Panc1 (cell line): ENCODE measurements at regions not wholly inside any gene's neighbourhood (a gene's known extent, or its start where the extent isn't known, plus 50 kb on each side); places are given as distances from the start of the nearest gene placed in this dataset.

Experiments used
- ATAC-seq: fragments of 200-7000 bp; cut with Tn5 transposase; 2 replicates; pipeline ENCODE4 v1.9.1; 2020; ENCODE audit warnings: mild to moderate bottlenecking, moderate library complexity
- BruUV-seq: library from RNA; stranded (reverse); fragments of 400-500 nt; replicated peaks from 2 replicates; lab custom pipeline; 2021; lab: Mats Ljungman, UMichigan
- CTCF ChIA-PET: fragments of 300-600 bp; sonication (Branson Sonifier 250); formaldehyde crosslinking; loops from one replicate; lab custom pipeline; 2022; ENCODE audit warnings: antibody characterized with exemption; lab: Charles Lee
- POLR2A ChIA-PET: fragments of 300-600 bp; sonication (Branson Sonifier 250); formaldehyde crosslinking; loops from one replicate; lab custom pipeline; 2022; ENCODE audit warnings: antibody characterized with exemption; lab: Charles Lee
- DNase-seq: peaks from one replicate; pipeline ENCODE4 v3.0.0-alpha.2; 2010; ENCODE audit warnings: low read depth, low spot score
- H3K27ac ChIP-seq: 2 replicates; pipeline ENCODE4 v1.5.1; 2011; ENCODE audit warnings: mild to moderate bottlenecking, low read length, inconsistent platforms
- H3K27me3 ChIP-seq: fragments of 200-500 bp; sonication (Bioruptor generic); 2 replicates; pipeline ENCODE4 v1.6.0; 2014; ENCODE audit warnings: low read length, inconsistent platforms; ENCODE audit not compliant: control insufficient read depth, insufficient read depth
- H3K36me3 ChIP-seq: fragments of 200-500 bp; sonication (Bioruptor generic); 2 replicates; pipeline ENCODE4 v1.5.1; 2014; ENCODE audit warnings: inconsistent platforms, mild to moderate bottlenecking, low read length, moderate library complexity; ENCODE audit not compliant: control insufficient read depth, insufficient read depth
- H3K4me1 ChIP-seq: 2 replicates; pipeline ENCODE4 v1.5.1; 2011; ENCODE audit warnings: inconsistent platforms, mild to moderate bottlenecking, low read length, moderate library complexity; ENCODE audit not compliant: control insufficient read depth, insufficient read depth
- H3K4me3 ChIP-seq, 2 experiments: 2 replicates each; pipeline ENCODE4 v1.5.1; 2011 to 2012; ENCODE audit warnings: low read depth in 2 of 2, low read length in 2 of 2, mild to moderate bottlenecking in 2 of 2, inconsistent platforms in 1 of 2, moderate library complexity in 1 of 2
- H3K9me3 ChIP-seq: fragments of 200-500 bp; sonication (Bioruptor generic); 2 replicates; pipeline ENCODE4 v1.5.1; 2014; ENCODE audit warnings: low read depth, mild to moderate bottlenecking, inconsistent platforms, low read length, moderate library complexity; ENCODE audit not compliant: control insufficient read depth, insufficient read depth
- CTCF ChIP-seq: fragments of 450-650 bp; IDR thresholded peaks from 2 replicates; pipeline ENCODE4 v1.5.1; 2017; ENCODE audit warnings: mild to moderate bottlenecking
- POLR2AphosphoS5 ChIP-seq: IDR thresholded peaks from 2 replicates; pipeline ENCODE4 v1.6.1; 2012; ENCODE audit warnings: mild to moderate bottlenecking, low read depth, low read length, moderate library complexity
- REST ChIP-seq, 2 experiments: IDR thresholded peaks; 2 replicates each; pipeline ENCODE4 v1.6.1; 2011 to 2012; ENCODE audit warnings: low read depth in 2 of 2, control low read depth in 1 of 2, low read length in 1 of 2, mild to moderate bottlenecking in 1 of 2, moderate library complexity in 1 of 2; ENCODE audit not compliant: insufficient read depth in 1 of 2
- SIN3A ChIP-seq: IDR thresholded peaks from 2 replicates; pipeline ENCODE4 v1.6.1; 2012; ENCODE audit warnings: low read depth, mild to moderate bottlenecking, low read length, moderate library complexity, borderline replicate concordance; ENCODE audit not compliant: insufficient read depth
- TCF7L2 ChIP-seq: IDR thresholded peaks from 2 replicates; pipeline ENCODE4 v1.6.1; 2011; ENCODE audit warnings: mild to moderate bottlenecking, low read depth, low read length, inconsistent platforms
- in situ Hi-C: cut with HindIII; loops from 2 replicates; pipeline ENCODE4 v1.10.0; 2016; ENCODE audit warnings: low sequenced_read_pairs, low pct_unique_long_range_greater_than_20kb
- intact Hi-C: fragments of 100-400 bp; cut with micrococcal nuclease; formaldehyde crosslinking; loops from one replicate; pipeline ENCODE4 v1.10.0; 2022; ENCODE audit not compliant: unreplicated experiment

- ChIA-PET CTCF (no interaction called here), POLR2A (no interaction called here)
- in situ Hi-C loops (no loop called here), intact Hi-C loops (no loop called here)
- H3K4me1 ChIP-seq = no peaks in the 10 kb centered on the region
- no peak overlapping the region for H3K4me3 ChIP-seq
- H3K36me3 ChIP-seq = no peaks in the 10 kb centered on the region
- H3K9me3 ChIP-seq = no peaks in the 10 kb centered on the region
- no peak for DNase-seq
- no peak for ATAC-seq
- no peak for TF ChIP-seq POLR2AphosphoS5
- TF ChIP-seq SIN3A = no peak
- no peak for TF ChIP-seq TCF7L2
- TF ChIP-seq CTCF = no peak
- no peak for TF ChIP-seq REST (IDR thresholded peaks at IDR 0.05; ENCODE audit: insufficient read depth in 1 of 2, low read depth in 2 of 2, low read length in 1 of 2)
- no peaks in the 10 kb centered on the region for H3K27me3 ChIP-seq
- no peak overlapping the region for H3K27ac ChIP-seq
- BruUV-seq = no TSS peak
These were observed 1435.9 kb downstream of the OTOL1 start for GRCh38 chr3:162932503-162932902.

- H3K4me3 ChIP-seq = no peak overlapping the region
- ChIA-PET POLR2A (no interaction called here), CTCF (no interaction called here)
- H3K27me3 ChIP-seq = no peaks in the 10 kb centered on the region
- DNase-seq = no peak
- no peaks in the 10 kb centered on the region for H3K36me3 ChIP-seq
- in situ Hi-C loops = no loop called here
- no peak overlapping the region for H3K27ac ChIP-seq
- no peaks in the 10 kb centered on the region for H3K9me3 ChIP-seq
- ATAC-seq = no peak
- intact Hi-C loops = no loop called here
- H3K4me1 ChIP-seq = no peaks in the 10 kb centered on the region
- BruUV-seq = no TSS peak
- no peak for TF ChIP-seq POLR2AphosphoS5
- no peak for TF ChIP-seq SIN3A
- no peak for TF ChIP-seq REST (IDR thresholded peaks at IDR 0.05; ENCODE audit: insufficient read depth in 1 of 2, low read depth in 2 of 2, low read length in 1 of 2)
- no peak for TF ChIP-seq CTCF
- no peak for TF ChIP-seq TCF7L2
These were observed 1437.0 kb downstream of the OTOL1 start for GRCh38 chr3:162933656-162934055.
